NCI-H82 (cell line): ENCODE measurements at regions not wholly inside any gene's neighbourhood (a gene's known extent, or its start where the extent isn't known, plus 50 kb on each side); places are given as distances from the start of the nearest gene placed in this dataset.

Experiments used
- DNase-seq: peaks from one replicate; lab custom pipeline; 2025; lab: John Stamatoyannopoulos, UW

DNA sequence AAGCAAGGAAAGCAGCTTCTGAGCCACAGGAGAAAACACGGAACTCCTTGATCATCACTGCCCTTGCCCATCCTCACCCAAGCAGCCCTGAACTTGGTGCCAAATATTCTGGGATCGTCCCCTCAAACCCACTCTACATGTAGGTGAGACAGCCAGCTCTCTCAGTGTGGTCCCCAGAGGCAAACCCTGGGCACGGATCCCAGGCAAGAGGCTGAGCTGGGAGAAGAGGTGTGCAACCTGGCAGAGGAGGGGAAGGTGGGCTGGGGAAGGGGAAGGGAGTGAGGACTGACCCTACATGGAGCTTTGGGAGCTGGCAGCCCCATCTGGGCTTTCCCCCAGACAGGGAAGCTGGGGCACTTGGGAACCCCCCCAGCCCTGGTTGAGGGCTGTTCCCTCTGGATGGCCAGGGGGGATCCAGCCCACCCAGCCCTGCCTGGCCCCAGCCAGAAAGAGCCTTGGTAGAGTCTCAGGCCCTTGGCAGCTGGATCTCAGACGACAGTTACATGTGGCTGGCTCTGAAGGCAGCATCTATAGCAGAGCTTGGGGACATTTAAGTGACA lies 186.2 kb upstream of the CST7 start:
- no peak for DNase-seq

DNA sequence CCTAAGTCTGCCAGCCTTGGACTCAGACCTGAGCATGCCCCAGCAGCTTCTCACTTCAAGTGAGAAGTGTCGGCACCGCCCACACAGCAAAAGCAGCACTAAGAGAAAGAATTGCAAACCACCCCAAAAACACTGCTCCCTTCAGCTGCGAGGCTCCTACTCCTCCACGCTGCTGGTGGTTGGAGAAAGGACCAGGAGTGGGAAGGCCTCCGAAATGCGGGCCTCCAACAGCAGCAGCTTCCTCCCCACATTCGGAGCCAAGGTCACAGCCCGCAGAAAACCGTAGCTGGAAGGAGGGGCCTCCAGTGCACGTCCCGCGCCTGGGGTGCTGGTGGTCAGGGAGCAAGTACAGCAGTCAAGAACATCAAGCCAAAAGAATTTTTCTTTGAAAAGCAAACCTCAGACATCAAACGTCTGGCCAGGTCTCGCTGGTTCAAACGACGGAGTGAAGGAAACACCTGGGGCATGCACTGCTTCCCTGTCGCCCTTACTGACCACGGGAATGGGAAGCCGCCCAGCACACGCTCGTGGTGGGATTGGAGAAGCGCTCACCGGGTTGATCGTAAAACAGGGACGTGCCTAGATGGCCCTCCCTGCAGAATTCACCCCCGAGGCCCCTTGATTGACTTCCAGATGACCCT lies 185.6 kb upstream of the CST7 start:
- no peak for DNase-seq

DNA sequence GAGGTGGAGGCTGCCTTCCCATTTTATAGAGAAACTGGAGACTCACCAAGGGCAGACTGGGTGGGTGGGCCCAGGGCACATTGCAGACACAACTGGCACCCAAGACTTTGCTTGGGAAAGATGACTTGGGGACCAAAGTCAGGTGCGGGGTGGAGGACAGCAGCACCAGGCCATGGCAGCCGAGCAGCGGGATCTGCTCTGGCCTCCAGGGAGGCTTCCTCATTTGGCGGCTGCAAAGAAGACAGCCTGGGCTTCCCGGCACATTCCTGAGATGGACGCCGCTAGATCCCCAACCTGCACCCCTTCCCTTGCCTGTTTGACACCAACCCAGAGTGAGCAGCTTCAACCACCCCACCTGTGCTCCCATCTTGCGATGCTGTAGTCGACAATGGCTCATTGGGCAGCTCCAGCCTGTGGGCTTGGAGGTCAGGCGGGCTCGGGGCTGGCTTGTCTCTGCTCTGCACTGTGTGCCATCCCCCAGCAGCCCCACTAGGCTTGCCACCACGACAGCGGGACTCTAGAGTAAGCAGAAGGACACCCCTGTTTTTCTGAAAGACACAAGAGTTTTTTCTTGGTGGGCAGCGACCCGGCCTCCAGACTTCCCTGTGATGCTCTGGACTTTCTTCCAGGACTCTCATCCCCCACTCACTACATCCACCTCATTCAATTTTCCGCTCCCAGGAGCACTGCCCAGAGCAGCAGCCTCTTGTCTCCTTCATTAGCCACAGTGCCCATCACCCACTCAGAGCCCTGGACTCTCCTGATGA lies 184.9 kb upstream of the CST7 start:
- DNase-seq, result no peak

DNA sequence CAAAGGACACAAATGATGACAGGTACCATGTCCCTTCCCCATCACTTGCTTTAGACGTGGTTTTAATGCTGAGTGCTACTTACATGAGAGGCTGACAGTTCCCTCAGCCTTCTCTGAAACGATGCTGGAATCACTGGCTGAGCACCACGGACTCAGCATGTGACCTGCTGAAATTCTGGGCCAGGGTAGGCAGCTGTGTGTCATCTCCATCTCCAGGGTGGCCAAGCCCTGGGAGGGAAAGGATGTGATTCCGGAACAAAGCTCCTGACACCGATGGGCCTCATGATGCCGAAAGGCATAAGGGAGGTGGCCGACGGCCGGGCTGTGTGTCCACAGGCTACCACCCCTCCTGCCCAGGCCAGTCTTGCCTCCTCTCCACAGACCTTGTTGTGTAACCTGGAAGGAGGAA lies 184.3 kb upstream of the CST7 start:
- no peak for DNase-seq

DNA sequence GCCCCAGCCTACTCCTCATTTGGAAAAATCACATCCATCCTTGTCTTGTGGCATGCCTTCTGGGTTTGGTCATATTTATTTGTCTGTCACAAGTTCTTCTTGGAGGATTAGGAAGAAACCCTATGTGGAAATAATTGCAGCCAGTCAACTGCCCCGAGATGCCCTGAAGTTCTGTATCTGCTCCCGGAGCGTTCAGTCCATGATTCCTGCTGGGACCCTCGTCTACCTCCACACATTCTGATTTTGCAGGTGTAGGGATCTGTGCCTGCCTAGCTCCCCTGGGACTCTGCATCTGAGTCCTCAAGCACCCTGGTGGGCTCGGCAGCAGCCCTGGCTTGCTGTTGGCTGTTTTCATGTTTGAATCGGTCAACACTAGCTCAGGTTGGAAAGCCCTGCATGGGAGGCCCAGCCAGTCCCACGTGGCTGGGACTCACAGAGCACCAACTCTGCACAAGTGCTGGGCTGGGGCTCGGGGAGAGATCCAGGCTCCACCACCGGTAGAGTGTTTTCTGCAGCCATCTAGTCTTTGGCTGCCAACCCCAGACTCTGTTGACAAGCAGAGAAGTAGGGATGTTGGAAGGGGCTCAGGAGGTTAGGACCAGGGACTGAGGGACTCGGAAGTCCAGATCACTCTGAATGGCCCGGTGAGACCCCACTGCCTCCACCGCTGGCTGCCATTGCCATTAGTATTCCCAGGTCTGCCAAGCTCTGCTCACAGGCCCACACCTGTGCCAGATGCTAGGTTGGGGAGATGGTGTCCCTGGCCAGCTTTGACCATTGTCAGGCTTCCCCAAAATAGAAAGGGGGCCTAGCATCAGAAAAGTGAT lies 183.5 kb upstream of the CST7 start:
- no peak for DNase-seq

DNA sequence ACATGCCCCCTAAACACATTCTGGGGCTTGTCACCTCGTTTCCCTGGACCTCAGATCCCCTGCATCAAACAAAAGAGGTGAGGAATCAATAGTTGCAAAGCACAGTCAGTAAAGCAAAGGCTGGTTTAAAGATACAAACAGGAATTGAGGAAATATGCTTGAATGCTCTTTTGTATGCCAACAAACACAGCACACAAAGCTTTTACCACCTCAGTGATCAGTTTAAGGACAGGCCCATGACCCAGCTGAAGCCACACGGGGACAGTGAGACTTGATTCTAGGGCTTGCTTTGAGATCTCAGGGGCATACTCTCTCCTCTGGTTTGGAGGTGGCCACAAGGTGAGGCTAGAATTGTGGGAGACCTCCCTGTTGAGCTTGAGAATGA lies 182.9 kb upstream of the CST7 start:
- DNase-seq, result no peak

DNA sequence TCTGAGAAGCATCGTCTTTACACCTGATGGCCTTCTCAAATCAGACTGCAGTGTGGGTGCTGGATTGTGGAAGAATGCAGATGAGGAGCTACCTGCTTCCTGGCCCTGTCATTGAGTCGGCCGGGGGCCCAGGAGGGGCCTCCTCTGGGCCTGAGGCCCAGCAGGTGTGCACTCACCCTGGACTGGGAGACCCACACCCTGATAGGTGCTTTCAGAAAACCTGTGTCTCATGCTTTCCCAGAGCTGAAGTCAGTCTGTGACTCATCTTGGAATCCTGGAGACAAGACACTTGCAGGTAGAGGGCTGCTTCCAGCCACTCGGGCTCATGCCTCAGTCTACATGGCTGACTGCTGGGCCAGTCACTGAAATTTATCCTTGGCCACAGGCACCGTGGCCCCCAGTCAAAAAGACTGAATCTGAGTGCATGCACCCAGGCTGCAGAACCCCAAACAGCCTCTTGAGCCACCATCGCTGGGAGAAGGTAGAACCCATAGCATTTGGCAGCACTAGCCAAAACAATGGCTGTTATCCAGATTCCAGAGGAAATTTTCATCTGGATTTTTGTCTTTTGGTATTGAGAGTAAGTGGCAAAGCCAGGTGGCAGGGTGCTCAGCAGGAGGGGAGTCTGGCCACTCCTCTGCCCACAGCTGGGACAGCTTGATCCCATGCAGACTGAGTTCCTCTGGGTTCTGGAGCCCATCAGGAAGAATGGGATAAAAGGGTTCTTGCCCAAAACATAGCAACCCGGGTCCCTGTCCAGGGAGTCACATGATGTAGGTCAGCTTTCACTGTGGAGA lies 182.0 kb upstream of the CST7 start:
- DNase-seq, result no peak

DNA sequence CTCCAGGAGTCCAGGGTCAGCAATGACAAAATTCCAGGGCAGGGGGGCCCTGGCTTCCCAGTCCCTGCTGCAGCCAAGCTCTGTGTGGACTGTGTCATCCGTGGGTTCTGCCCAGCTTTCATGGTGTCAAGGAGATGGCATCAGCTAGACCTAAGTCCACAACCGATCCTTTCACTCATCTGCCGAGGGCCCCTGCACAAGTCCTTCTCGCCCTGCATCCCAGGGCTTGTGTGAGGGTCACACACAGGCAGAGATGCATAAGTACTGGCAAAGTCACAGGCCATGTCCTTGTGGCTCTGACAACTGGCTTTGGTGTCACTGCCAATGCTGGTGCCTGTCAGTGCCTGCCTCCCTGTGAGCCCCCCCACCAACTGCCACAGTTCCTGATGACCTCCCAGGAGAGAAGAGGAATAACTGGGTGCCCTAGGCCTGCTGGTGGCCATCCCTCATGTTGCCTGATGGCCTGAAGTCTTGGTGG lies 181.4 kb upstream of the CST7 start:
- no peak for DNase-seq

DNA sequence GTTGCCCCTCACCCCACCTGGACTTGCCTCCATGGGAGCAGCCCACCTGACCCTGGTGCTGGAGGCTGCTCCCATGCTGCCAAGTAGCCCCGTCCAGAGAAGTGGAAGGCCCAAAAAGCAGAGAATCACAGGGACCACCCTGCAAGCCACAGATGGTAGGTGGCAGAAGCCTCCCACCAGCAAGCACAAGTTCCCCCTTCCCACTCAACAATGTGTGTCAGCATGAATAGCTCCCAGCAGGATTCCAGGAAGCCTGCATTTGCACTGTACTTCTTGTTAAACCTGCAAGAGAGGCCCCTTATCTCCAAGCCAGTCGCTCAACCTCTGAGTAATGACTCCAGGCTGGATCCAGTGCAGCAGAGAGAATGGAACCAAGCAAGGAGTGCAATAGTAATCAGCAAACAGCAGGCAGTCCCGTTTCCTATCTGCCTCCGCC lies 180.8 kb upstream of the CST7 start:
- no peak for DNase-seq

DNA sequence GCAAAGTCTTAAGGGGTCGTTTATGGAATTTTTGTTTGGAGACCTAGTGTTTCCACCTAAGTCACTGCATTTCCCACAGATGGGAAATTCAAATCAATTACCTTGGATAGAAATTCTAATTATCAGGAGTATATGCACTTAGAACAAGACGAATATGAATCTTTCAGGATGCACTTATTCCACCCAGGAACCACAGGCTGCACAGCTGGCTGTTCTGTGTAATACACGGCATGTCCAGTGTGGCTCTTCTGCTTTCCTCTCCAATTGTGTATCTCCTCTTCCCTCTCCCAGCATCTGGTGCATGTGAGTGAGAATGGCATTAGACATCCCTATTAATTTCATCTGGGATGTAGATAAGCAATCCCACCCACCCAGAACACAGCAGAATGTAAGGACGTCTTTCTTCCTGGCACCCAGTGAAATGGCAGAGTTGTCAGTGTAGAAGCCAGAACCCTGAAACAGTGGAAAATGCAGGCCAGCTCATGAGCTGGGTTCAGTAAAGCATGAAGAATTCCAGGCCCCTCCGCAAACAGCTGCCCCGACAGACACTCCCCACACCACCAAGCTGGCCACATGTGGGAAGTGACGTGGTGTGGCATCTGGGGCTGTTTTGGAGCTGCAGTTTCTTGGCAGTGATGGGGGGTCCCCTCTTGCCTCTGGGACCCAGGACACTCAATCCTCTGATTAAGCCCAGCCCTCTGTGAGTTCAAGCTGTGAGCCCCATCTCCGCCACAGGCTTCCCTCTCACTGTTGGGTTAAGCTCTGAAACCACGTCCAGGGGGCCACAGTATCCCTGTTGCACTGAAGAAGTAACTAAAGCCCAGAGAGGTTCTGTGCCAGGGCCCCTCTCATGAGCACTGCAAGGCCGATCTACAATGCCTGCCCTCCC lies 180.1 kb upstream of the CST7 start:
- DNase-seq, result no peak

DNA sequence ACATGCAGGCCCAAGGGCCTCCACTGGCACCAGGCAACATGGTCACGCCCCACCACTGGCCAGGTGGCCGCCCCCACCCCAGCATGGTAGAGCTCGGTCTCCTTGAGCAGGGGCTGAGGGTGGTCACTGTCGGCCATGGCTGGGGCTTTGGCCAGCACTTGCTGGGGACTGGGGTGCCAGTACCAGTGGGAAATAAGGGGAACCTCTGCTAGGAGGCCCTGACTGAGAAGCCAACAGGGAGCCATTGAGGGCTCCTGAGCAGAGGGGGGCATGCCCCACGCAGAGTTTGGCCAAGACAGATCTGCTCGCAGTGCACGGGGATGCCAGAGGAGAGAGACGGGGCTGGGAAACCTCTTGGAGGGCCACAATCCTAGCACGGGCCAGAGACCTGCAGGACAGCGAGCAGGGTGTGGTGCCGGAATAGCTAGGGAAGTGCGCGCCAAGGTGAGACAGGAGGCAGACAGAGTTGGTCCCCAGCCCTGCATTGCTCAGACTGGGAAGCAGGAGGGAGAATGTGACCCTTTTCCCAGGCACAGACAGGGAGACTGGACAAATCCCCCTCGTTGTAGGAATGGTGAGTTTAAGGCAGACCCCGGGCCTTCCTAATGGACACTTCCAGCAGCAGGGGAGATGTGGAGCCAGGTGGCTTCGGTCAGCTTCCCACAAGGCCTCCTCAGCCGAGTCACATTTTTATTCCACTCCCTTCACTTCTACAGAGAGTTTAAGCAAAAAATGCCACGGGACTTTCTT lies 179.0 kb upstream of the CST7 start:
- DNase-seq, result no peak

DNA sequence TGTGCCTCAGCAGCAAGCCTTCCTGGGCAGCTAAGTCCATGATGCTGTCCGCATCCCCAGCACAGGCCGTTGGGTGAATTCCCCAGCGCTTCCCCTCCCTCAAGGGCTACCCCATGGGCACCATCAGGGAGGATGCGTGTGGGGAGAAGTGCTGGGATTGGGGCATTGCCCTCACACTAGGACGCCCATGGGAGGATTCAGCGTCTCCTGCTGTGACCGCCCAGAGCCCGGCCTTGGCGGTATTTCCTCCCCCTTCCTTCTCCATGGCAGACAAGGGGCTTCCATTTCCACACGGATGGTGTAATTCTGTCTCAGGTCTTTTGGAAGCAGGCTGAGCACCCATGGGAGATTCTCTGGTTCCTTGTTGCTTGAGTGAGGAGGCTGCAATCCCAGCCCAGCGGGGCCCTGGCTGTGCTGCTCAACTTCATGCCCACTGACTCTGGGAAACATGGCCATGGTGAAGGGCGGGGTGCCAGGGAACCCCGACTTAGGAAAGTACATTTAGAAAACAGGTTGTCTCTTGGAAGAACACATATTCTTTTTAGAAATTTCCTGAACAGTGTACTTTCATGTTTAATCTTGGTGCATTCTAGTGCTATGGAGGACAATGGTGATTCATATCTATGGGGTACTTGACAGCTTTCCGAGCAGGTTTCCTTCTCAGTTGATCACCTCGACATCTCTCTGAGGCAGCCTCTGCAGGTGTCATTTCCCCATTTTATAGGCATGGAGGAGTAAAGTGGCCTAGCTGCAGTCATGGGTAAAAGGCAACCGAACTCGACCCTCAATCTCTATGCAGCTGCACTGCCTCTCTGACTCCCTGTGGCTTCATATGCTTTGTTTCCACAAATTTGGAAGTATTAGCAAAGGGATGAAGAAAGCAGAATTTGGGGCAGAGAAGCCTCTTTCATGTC lies 178.2 kb upstream of the CST7 start:
- no peak for DNase-seq

DNA sequence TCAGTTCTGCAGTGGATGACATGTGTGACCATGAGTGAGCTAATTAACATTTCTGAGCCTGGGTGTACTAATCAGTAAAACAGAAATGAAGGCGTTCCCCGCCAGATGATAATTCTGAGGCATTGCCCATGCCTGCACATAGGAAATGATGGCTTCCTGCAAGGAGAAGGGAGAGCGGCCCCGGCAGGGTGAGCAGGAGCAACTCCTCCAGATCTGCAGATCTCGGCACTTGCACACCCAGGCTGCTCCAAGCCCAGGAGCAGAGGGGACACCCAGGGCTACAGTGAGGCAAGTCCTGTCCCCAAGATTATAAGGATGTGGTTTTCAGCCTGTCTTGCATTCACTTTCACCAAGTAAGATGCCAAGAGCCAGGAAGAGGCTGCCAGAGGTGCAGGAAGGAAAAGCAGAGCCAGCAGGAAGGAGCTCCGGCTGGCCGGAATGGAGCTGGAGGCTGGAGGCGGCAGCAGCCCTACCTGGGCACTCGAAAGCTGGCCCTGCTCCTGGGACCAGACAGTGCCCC lies 177.5 kb upstream of the CST7 start:
- no peak for DNase-seq

DNA sequence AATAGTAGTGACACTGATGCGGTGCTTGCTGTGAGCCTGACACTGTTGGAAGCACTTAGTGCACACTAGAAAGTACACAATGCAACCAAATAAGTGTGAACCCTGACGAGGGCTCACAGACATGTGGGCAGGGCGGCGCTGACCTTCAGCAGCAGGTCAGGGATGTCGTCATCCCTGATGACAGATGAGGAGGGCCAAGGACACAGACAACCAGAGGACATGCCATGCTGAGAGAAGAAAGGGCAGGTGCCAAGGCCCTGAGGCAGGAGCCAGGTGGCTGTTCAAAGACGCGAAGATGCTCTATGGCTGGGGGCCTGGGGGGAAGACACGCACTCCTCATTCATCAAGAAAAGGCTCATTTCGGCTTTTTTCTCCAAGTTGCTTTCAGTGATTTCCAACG lies 176.4 kb upstream of the CST7 start:
- DNase-seq, result no peak

DNA sequence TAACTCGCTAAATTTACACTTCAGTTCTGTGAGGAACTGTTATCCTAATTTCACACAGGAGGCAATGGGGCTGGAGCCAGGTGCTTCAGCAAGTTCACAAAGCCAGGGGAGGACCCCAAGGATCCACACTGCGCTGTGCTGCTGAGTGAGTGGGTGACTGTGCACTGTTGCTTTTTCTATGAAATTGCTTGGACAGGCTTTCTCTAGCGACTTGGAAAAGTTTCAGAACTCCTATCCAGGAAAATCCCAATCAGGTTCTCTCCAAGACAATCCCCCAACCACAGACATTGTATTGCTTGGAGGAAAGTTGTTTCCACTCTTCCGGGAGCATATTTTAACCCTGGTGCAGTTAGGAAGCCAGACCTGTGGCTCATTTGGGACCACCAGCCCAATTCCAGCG lies 175.9 kb upstream of the CST7 start:
- DNase-seq, result no peak

DNA sequence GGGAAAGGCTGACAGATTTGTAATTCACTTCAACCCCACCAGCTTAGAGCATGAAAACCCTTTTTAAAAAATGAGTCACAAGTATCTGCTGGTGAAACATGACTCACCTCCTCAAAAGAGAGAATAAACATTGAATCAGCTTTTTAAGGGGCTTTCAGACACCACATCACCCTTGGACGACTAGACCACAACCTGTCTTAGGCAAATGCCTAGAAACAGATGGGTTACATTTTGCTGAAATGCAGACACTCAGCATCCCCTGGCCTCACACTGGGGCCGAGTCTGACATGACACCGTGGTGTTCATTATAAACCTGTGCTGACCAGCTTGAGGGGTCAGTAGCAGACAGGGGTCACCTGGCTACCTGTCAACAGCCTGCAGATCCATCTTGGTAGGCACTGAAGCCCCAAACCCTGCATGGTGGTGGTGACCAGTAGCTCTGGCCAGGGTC lies 175.3 kb upstream of the CST7 start:
- no peak for DNase-seq

DNA sequence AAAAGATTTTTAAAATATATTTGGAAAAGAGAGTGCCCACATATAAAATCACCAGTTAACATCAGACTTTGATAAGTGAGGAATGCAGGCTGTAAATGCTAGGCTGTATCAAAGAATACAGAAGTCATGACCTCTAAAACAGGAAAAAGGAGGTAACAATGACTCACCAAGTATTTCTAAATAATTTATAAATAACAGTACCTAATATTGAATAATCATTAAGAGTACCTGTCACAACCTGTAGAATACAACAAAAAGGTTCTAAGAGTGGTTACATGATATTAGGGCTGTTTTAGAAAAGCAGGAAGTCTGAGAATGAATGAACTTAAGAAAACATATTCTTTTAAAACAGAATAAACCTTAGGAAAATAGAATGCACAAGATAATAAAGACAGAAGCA lies 173.1 kb upstream of the CST7 start:
- no peak for DNase-seq

DNA sequence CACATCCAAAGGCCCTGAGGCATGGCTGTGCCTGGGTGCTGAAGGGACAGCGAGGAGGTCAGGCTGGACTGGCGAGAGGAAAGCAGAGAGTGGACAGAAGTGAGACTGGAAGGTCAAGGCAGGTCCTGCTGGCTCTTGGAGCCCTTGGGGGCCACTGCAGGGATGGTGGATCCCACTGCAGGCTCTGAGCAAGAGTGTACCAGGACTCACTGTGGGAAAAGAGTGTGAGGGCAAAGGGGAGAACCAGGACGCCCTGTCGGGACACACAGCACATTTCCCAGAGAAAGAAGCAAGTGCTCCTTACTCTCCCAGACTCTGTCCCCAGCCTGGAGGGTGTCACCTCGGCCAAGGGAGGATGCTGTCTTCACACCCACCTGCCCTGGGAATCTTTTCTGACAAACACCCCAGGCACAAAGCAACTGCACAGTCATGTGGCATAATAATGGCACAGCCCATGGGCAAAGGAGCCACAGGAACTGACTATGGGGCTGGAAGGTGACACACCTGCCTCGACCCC lies 172.3 kb upstream of the CST7 start:
- no peak for DNase-seq
